AG04450 (cell line): ENCODE measurements at regions not wholly inside any gene's neighbourhood (a gene's known extent, or its start where the extent isn't known, plus 50 kb on each side); places are given as distances from the start of the nearest gene placed in this dataset.

ENCODE experiments used
- CTCF ChIA-PET: fragments of 300-600, 350-600 bp; formaldehyde crosslinking; extraction: SDS; loops from one replicate; lab custom pipeline; 2022; ENCODE audit warnings: antibody characterized with exemption, inconsistent platforms; lab: Charles Lee
- POLR2A ChIA-PET: fragments of 350-600 bp; formaldehyde crosslinking; extraction: SDS; loops from one replicate; lab custom pipeline; 2021; ENCODE audit warnings: antibody characterized with exemption, inconsistent platforms; lab: Yijun Ruan, JAX
- DNase-seq: peaks from one replicate; pipeline ENCODE4 v3.0.0-alpha.2; 2011; ENCODE audit warnings: low read depth, low spot score
- H3K27ac ChIP-seq: one replicate; pipeline ENCODE4 v1.5.1; 2012; ENCODE audit warnings: low read depth, low read length, control low read depth
- H3K27me3 ChIP-seq: one replicate; pipeline ENCODE4 v1.6.0; 2012; ENCODE audit warnings: low read length; ENCODE audit not compliant: control insufficient read depth, insufficient read depth
- H3K4me3 ChIP-seq: 2 replicates; pipeline ENCODE4 v1.5.1; 2011; ENCODE audit warnings: mild to moderate bottlenecking, low read depth, low read length, control low read depth
- H3K9me3 ChIP-seq: 2 replicates; pipeline ENCODE4 v1.5.1; 2012; ENCODE audit warnings: low read length; ENCODE audit not compliant: control insufficient read depth, insufficient read depth
- CTCF ChIP-seq: IDR thresholded peaks from 2 replicates; pipeline ENCODE4 v1.5.1; 2011; ENCODE audit warnings: low read depth, low read length, control low read depth, inconsistent platforms

- Histone ChIP-seq H3K27ac (no peak overlapping the region), H3K27me3 (no peaks in the 10 kb centered on the region), H3K9me3 (peaks cover 2% of the 10 kb centered on the region; the same call in 1 of the 2 replicates), H3K4me3 (no peak overlapping the region)
- ChIA-PET CTCF (no interaction called here), POLR2A (no interaction called here)
- no peak for DNase-seq
- TF ChIP-seq CTCF, result no peak
These were observed 101.5 kb downstream of the SPATA31D1 start for GRCh38 chr9:82090046-82090445.

DNA sequence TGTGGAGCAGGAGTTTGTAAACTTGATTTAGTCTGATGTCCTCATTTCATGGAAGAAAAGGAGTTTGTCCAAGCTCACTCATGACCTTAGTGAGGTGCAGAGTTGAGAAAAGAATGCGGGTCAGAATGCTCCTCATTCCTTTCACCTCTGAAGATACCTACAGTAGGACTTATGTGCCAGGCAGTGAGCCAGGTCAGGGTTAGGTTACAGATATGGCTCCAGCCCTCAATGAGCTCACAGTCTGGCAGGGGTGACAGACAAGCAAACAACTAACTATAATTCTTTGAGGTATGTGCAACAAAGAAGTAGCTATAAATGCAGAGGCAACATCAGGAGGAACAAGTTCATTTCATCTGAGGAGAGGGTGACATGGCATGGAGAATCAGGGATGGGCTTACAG is 102.5 kb downstream of the SPATA31D1 start:
- POLR2A ChIA-PET, result no interaction called here
- CTCF ChIA-PET, result no interaction called here

DNA sequence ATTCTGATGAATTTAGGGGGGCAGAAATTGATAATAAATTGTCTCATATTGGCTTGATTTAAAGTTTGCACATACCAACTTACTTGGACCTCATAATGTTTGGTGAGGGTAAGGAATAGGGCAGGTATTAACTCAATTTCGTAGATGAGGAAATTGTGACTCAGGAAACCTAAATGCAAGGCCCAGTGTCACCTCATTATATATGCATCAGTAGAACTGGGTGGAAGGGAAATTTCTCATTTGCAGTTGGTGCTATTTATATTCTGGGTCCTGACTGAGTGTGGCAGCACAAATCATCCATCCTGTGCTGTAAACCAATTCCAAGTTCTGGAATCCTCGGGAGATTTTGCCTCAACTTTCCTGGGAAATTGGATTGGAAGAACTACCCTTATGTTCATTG is 103.0 kb downstream of the SPATA31D1 start:
- Histone ChIP-seq H3K27me3 (no peaks in the 10 kb centered on the region), H3K9me3 (peaks cover 2% of the 10 kb centered on the region; the same call in 1 of the 2 replicates), H3K4me3 (no peak overlapping the region), H3K27ac (no peak overlapping the region)
- CTCF ChIA-PET, result no interaction called here
- POLR2A ChIA-PET, result no interaction called here
- no peak for DNase-seq
- TF ChIP-seq CTCF, result no peak

More for the DNA sequence above, 102.5 kb downstream of the SPATA31D1 start:
- Histone ChIP-seq H3K4me3 (no peak overlapping the region), H3K27me3 (no peaks in the 10 kb centered on the region), H3K27ac (no peak overlapping the region), H3K9me3 (peaks cover 2% of the 10 kb centered on the region; the same call in 1 of the 2 replicates)
- no peak for DNase-seq
- TF ChIP-seq CTCF, result no peak

DNA sequence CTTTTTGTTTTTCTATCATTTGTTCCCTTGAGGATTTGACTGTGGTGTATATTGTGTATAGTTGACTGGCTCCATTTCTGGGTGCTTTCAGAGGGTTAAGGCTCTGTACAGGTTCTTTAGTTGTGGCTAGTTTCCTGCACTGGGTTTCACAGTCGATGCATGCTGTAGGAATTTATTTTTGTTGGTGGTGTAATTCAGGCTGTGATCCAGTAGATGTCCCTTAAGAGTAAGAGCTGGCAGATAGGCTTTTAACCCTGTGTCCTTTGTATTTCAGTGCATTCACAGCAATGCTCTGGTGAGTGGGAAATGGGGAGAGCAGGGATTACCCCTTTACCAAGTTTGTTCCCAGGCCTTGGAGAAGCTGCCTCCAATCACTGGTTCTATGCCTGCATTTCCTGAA is 112.9 kb downstream of the SPATA31D1 start:
- H3K9me3 ChIP-seq, result peaks cover 8% of the 10 kb centered on the region; the same call in 1 of the 2 replicates
- DNase-seq, result no peak
- no peak overlapping the region for H3K27ac ChIP-seq
- no peaks in the 10 kb centered on the region for H3K27me3 ChIP-seq
- TF ChIP-seq CTCF, result peak; percentile 6; the same call in 1 of the 2 replicates
- no peak overlapping the region for H3K4me3 ChIP-seq
- ChIA-PET POLR2A (no interaction called here), CTCF (interaction anchor here (1.1 kb wide), 1 partner anchor 17 kb away, joined by 4 read pairs; no protein-coding TSS in a partner anchor)

GRCh38 chr9:82104252-82104651 is 115.7 kb downstream of the SPATA31D1 start:
- ChIA-PET CTCF (interaction anchor here (0.9 kb wide), 1 partner anchor 503 kb away, joined by 3 read pairs; no protein-coding TSS in a partner anchor), POLR2A (no interaction called here)
- no peak overlapping the region for H3K4me3 ChIP-seq
- H3K27me3 ChIP-seq, result no peaks in the 10 kb centered on the region
- DNase-seq, result no peak
- no peak overlapping the region for H3K27ac ChIP-seq
- H3K9me3 ChIP-seq, result peaks cover 3% of the 10 kb centered on the region; the same call in 1 of the 2 replicates
- TF ChIP-seq CTCF, result no peak
